H9 (cell line): ENCODE measurements at regions not wholly inside any gene's neighbourhood (a gene's known extent, or its start where the extent isn't known, plus 50 kb on each side); places are given as distances from the start of the nearest gene placed in this dataset.

ENCODE experiments used
- DNase-seq: peaks from one replicate; pipeline ENCODE4 v3.0.0-alpha.2; 2017
- H2AFZ ChIP-seq: one replicate; pipeline ENCODE4 v1.6.1; 2013; ENCODE audit warnings: mild to moderate bottlenecking, low read length, control low read depth, moderate library complexity
- H2AK5ac ChIP-seq: 2 replicates; pipeline ENCODE4 v1.6.1; 2013; ENCODE audit warnings: low read length, control low read depth, mixed read lengths; ENCODE audit not compliant: insufficient read length
- H2BK120ac ChIP-seq: one replicate; pipeline ENCODE4 v1.6.1; 2013; ENCODE audit warnings: low read depth, mild to moderate bottlenecking, low read length, control low read depth, inconsistent platforms; ENCODE audit not compliant: poor library complexity, severe bottlenecking
- H2BK12ac ChIP-seq: 2 replicates; pipeline ENCODE4 v1.6.1; 2013; ENCODE audit warnings: low read length, control low read depth, mixed read lengths, low read depth; ENCODE audit not compliant: insufficient read length
- H2BK15ac ChIP-seq: 2 replicates; pipeline ENCODE4 v1.6.1; 2013; ENCODE audit warnings: low read depth, low read length, control low read depth
- H2BK20ac ChIP-seq: one replicate; pipeline ENCODE4 v1.6.1; 2013; ENCODE audit warnings: low read depth, mild to moderate bottlenecking, low read length, control low read depth, inconsistent platforms; ENCODE audit not compliant: poor library complexity, severe bottlenecking
- H2BK5ac ChIP-seq: 2 replicates; pipeline ENCODE4 v1.6.1; 2013; ENCODE audit warnings: low read length, control low read depth, mixed read lengths; ENCODE audit not compliant: insufficient read length
- H3K14ac ChIP-seq: 2 replicates; pipeline ENCODE4 v1.6.1; 2013; ENCODE audit warnings: low read length, control low read depth; ENCODE audit not compliant: insufficient read depth
- H3K18ac ChIP-seq: 2 replicates; pipeline ENCODE4 v1.6.1; 2013; ENCODE audit warnings: low read depth, mild to moderate bottlenecking, mixed read lengths, low read length, control low read depth; ENCODE audit not compliant: insufficient read length
- H3K23ac ChIP-seq: 2 replicates; pipeline ENCODE4 v1.6.1; 2013; ENCODE audit warnings: low read length, control low read depth, mixed read lengths, low read depth; ENCODE audit not compliant: insufficient read length
- H3K23me2 ChIP-seq: 2 replicates; pipeline ENCODE4 v1.6.1; 2013; ENCODE audit warnings: low read depth, mild to moderate bottlenecking, mixed read lengths, low read length, control low read depth; ENCODE audit not compliant: insufficient read length, poor library complexity, severe bottlenecking
- H3K27ac ChIP-seq: 2 replicates; pipeline ENCODE4 v1.5.1; 2013; ENCODE audit warnings: low read length, control low read depth, mixed read lengths, low read depth; ENCODE audit not compliant: insufficient read length
- H3K27me3 ChIP-seq: 2 replicates; pipeline ENCODE4 v1.6.1; 2013; ENCODE audit warnings: low read length, control low read depth, inconsistent platforms; ENCODE audit not compliant: insufficient read depth
- H3K4ac ChIP-seq: 2 replicates; pipeline ENCODE4 v1.6.1; 2013; ENCODE audit warnings: low read depth, mild to moderate bottlenecking, control low read depth, inconsistent platforms, low read length, moderate library complexity
- H3K4me1 ChIP-seq: 2 replicates; pipeline ENCODE4 v1.6.1; 2013; ENCODE audit warnings: low read length, control low read depth, inconsistent platforms; ENCODE audit not compliant: insufficient read depth
- H3K4me2 ChIP-seq: 2 replicates; pipeline ENCODE4 v1.6.1; 2013; ENCODE audit warnings: low read length, control low read depth, mixed read lengths; ENCODE audit not compliant: insufficient read length, insufficient read depth
- H3K56ac ChIP-seq: 2 replicates; pipeline ENCODE4 v1.6.1; 2013; ENCODE audit warnings: low read depth, mild to moderate bottlenecking, mixed read lengths, low read length, control low read depth; ENCODE audit not compliant: insufficient read length
- H3K79me1 ChIP-seq: 2 replicates; pipeline ENCODE4 v1.6.1; 2013; ENCODE audit warnings: low read depth, mild to moderate bottlenecking, moderate library complexity, low read length, control low read depth, inconsistent platforms; ENCODE audit not compliant: insufficient read depth, poor library complexity, severe bottlenecking
- H3K79me2 ChIP-seq: 2 replicates; pipeline ENCODE4 v1.6.1; 2013; ENCODE audit warnings: low read length, control low read depth, inconsistent platforms; ENCODE audit not compliant: insufficient read depth
- H3K9ac ChIP-seq: 2 replicates; pipeline ENCODE4 v1.6.1; 2013; ENCODE audit warnings: low read length, control low read depth, mixed read lengths; ENCODE audit not compliant: insufficient read length; ENCODE audit errors: extremely low read depth
- H3K9me3 ChIP-seq: one replicate; pipeline ENCODE4 v1.6.1; 2013; ENCODE audit warnings: low read depth, low read length, inconsistent platforms; ENCODE audit not compliant: control insufficient read depth
- H3T11ph ChIP-seq: one replicate; pipeline ENCODE4 v1.6.1; 2013; ENCODE audit warnings: mild to moderate bottlenecking, low read length, control low read depth, inconsistent platforms
- H4K20me1 ChIP-seq: one replicate; pipeline ENCODE4 v1.6.1; 2013; ENCODE audit not compliant: control insufficient read depth, insufficient read length, insufficient read depth
- H4K5ac ChIP-seq: 2 replicates; pipeline ENCODE4 v1.6.1; 2013; ENCODE audit warnings: low read depth, mild to moderate bottlenecking, mixed read lengths, low read length, control low read depth; ENCODE audit not compliant: insufficient read length
- H4K8ac ChIP-seq: replicated peaks from 2 replicates; pipeline ENCODE4 v1.6.1; 2013; ENCODE audit warnings: low read length, control low read depth, mixed read lengths, low read depth; ENCODE audit not compliant: insufficient read length
- H4K91ac ChIP-seq: 2 replicates; pipeline ENCODE4 v1.6.1; 2013; ENCODE audit warnings: low read depth, mild to moderate bottlenecking, moderate library complexity, mixed read lengths, low read length, control low read depth; ENCODE audit not compliant: insufficient read length
- H3K27ac Mint-ChIP-seq, 3 experiments: 2 replicates in 2 of 3; 3 replicates in 1 of 3; pipeline ENCODE4 v1.8.0; 2020 to 2021; ENCODE audit warnings: mixed read lengths in 3 of 3, mild to moderate bottlenecking in 1 of 3, moderate library complexity in 1 of 3
- H3K27me3 Mint-ChIP-seq: 2 replicates; pipeline ENCODE4 v1.8.0; 2021; ENCODE audit warnings: low read depth, mild to moderate bottlenecking, moderate library complexity, mixed read lengths
- H3K36me3 Mint-ChIP-seq, 3 experiments: 2 replicates in 2 of 3; 3 replicates in 1 of 3; pipeline ENCODE4 v1.8.0; 2020 to 2021; ENCODE audit warnings: low read depth in 3 of 3, mixed read lengths in 3 of 3; ENCODE audit not compliant: insufficient read depth in 1 of 3
- H3K4me1 Mint-ChIP-seq, 2 experiments: 2 replicates each; pipeline ENCODE4 v1.8.0; 2020; ENCODE audit warnings: mixed read lengths in 2 of 2
- H3K4me3 Mint-ChIP-seq, 2 experiments: 2 replicates in 1 of 2; 3 replicates in 1 of 2; pipeline ENCODE4 v1.8.0; 2020 to 2021; ENCODE audit warnings: mild to moderate bottlenecking in 2 of 2, mixed read lengths in 2 of 2, moderate library complexity in 1 of 2
- H3K9me3 Mint-ChIP-seq, 2 experiments: 2 replicates in 1 of 2; 3 replicates in 1 of 2; pipeline ENCODE4 v1.8.0; 2020; ENCODE audit warnings: mild to moderate bottlenecking in 2 of 2, mixed read lengths in 2 of 2, moderate library complexity in 1 of 2
- WGBS: extraction: QIAGEN DNeasy Blood & Tissue Kit; methylation state at CpG from one replicate; pipeline ENCODE4 v1.1.7; 2013; ENCODE audit warnings: missing lambda C conversion rate, low lambda C conversion rate, mixed read lengths; ENCODE audit not compliant: insufficient read length; ENCODE audit errors: extremely low coverage; 5-methylcytosine and 5-hydroxymethylcytosine counted together
- TF ChIP-seq, protein P1 (sequence below): fragments of 200-600 bp; sonication (generic); conservative IDR thresholded peaks from 3 replicates; pipeline ENCODE4 v1.8.0; 2021; ENCODE audit warnings: antibody characterized with exemption, mild to moderate bottlenecking

DNA sequence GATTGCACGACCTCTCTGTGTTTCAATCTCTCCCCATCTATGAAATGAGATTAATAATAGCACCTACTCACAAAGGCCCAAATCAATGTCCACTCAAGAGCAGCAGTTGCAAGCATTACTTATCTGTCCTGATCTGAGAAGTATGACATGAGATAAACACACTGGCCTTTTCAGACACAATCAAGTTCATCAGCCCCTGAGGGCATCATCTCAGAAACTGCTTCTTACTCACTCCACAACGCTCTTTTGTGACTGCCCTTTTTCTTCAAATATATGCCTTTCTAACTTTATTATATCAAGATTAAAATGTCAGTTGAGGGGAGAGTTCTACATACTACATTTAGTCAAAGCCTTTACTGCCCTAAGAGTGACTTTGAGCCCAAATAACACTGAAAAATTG is 371.9 kb upstream of the SPAG17 start:
- H3K14ac ChIP-seq: no peak overlapping the region
- H4K20me1 ChIP-seq: no peaks in the 10 kb centered on the region
- H3K9ac ChIP-seq: no peak overlapping the region
- no peak overlapping the region for H4K8ac ChIP-seq
- H3K4me1 ChIP-seq: no peaks in the 10 kb centered on the region
- no peak overlapping the region for H2AK5ac ChIP-seq
- Mint-ChIP-seq H3K4me3 (no peak overlapping the region), H3K4me1 (no peaks in the 10 kb centered on the region), H3K36me3 (peaks cover 0 to 1% (median 0%) of the 10 kb centered on the region in 3 experiments; a peak in 1 of 7 replicates), H3K27ac (no peak overlapping the region), H3K9me3 (peaks cover under 1 to 8% of the 10 kb centered on the region in 2 experiments; a peak in 3 of 5 replicates), H3K27me3 (no peaks in the 10 kb centered on the region; the same call in 1 of the 2 replicates)
- H2BK15ac ChIP-seq: no peak overlapping the region
- no peak overlapping the region for H4K5ac ChIP-seq
- no peaks in the 10 kb centered on the region for H3K23me2 ChIP-seq
- WGBS: no CpG with 5 or more reads among the region's 2 CpGs
- TF ChIP-seq, protein P1, sequence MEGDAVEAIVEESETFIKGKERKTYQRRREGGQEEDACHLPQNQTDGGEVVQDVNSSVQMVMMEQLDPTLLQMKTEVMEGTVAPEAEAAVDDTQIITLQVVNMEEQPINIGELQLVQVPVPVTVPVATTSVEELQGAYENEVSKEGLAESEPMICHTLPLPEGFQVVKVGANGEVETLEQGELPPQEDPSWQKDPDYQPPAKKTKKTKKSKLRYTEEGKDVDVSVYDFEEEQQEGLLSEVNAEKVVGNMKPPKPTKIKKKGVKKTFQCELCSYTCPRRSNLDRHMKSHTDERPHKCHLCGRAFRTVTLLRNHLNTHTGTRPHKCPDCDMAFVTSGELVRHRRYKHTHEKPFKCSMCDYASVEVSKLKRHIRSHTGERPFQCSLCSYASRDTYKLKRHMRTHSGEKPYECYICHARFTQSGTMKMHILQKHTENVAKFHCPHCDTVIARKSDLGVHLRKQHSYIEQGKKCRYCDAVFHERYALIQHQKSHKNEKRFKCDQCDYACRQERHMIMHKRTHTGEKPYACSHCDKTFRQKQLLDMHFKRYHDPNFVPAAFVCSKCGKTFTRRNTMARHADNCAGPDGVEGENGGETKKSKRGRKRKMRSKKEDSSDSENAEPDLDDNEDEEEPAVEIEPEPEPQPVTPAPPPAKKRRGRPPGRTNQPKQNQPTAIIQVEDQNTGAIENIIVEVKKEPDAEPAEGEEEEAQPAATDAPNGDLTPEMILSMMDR: no peak
- no peaks in the 10 kb centered on the region for H3K79me2 ChIP-seq
- no peak overlapping the region for H3K4ac ChIP-seq
- H3K23ac ChIP-seq: no peak overlapping the region
- H4K91ac ChIP-seq: no peak overlapping the region
- H2BK12ac ChIP-seq: no peak overlapping the region
- no peak overlapping the region for H2BK5ac ChIP-seq
- H3T11ph ChIP-seq: no peak overlapping the region
- H3K79me1 ChIP-seq: no peaks in the 10 kb centered on the region
- no peak overlapping the region for H2BK20ac ChIP-seq
- H3K4me2 ChIP-seq: no peak overlapping the region
- no peak overlapping the region for H3K27ac ChIP-seq
- no peak overlapping the region for H3K56ac ChIP-seq
- no peaks in the 10 kb centered on the region for H3K9me3 ChIP-seq
- no peak overlapping the region for H3K18ac ChIP-seq
- H2AFZ ChIP-seq: no peak overlapping the region
- H3K27me3 ChIP-seq: no peaks in the 10 kb centered on the region
- H2BK120ac ChIP-seq: no peak overlapping the region
- no peak for DNase-seq
